Esophagus muscularis mucosa (tissue), 4 donors: ENCODE measurements at regions not wholly inside any gene's neighbourhood (a gene's known extent, or its start where the extent isn't known, plus 50 kb on each side); places are given as distances from the start of the nearest gene placed in this dataset.

Experiments used
- DNase-seq: peaks from one replicate; pipeline ENCODE4 v3.0.0-alpha.2; 2017; ENCODE audit errors: extremely low spot score
- H3K27ac ChIP-seq, 4 donors: fragments of 200-600 bp; sonication (generic); replicated peaks in 1 of 4; 1 replicate in 3 of 4; 2 replicates in 1 of 4; pipeline ENCODE4 v1.5.1; 2016 to 2019; ENCODE audit warnings: mild to moderate bottlenecking in 1 of 4
- H3K27me3 ChIP-seq, 4 donors: fragments of 200-600 bp; sonication (generic); one replicate each; pipeline versions ENCODE4 v1.5.1 to v1.6.0; 2016 to 2019
- H3K36me3 ChIP-seq, 4 donors: fragments of 200-600 bp; sonication (generic); one replicate each; pipeline ENCODE4 v1.5.1; 2016 to 2019
- H3K4me1 ChIP-seq, 4 donors: fragments of 200-600 bp; sonication (generic); one replicate each; pipeline ENCODE4 v1.5.1; 2016 to 2019
- H3K4me3 ChIP-seq, 4 donors: fragments of 200-600 bp; sonication (generic); 1 replicate in 2 of 4; 2 replicates in 2 of 4; pipeline ENCODE4 v1.5.1; 2016 to 2019; ENCODE audit warnings: mild to moderate bottlenecking in 4 of 4, moderate library complexity in 1 of 4
- H3K9me3 ChIP-seq, 4 donors: fragments of 200-600 bp; sonication (generic); 1 replicate in 3 of 4; 2 replicates in 1 of 4; pipeline ENCODE4 v1.5.1; 2016 to 2019
- CTCF ChIP-seq, 3 experiments: fragments of 200-600 bp in 2 of 3; fragments of 450-650 bp in 1 of 3; sonication (generic) in 2 of 3; IDR thresholded peaks; one replicate each; pipeline ENCODE4 v1.5.1; 2017 to 2019; ENCODE audit warnings: antibody characterized with exemption in 3 of 3, mild to moderate bottlenecking in 2 of 3, moderate library complexity in 1 of 3
- EP300 ChIP-seq: sonication (generic); formaldehyde crosslinking; IDR thresholded peaks from one replicate; pipeline ENCODE4 v1.6.1; 2017; ENCODE audit warnings: antibody characterized with exemption
- POLR2A ChIP-seq: fragments of 450-650 bp; IDR thresholded peaks from one replicate; pipeline ENCODE4 v1.6.1; 2017; ENCODE audit warnings: antibody characterized with exemption, moderate library complexity, mild to moderate bottlenecking, low read depth
- POLR2AphosphoS5 ChIP-seq, 2 donors: sonication (generic); formaldehyde crosslinking; IDR thresholded peaks; one replicate each; pipeline ENCODE4 v1.6.1; 2017; ENCODE audit warnings: antibody characterized with exemption in 2 of 2
- WGBS: methylation state at CpG from one replicate; pipeline ENCODE4 v1.1.5; 2018; 5-methylcytosine and 5-hydroxymethylcytosine counted together
- intact Hi-C: fragments of 100-400 bp; cut with DNase I; formaldehyde crosslinking; loops from one replicate; pipeline ENCODE4 v1.15.1; 2023

- no peak overlapping the region for H3K27ac ChIP-seq
- intact Hi-C loops, result no loop called here
- no peak for DNase-seq
- WGBS, result 15% methylated on average over 1 of the region's 1 CpG
- TF ChIP-seq EP300, result no peak
- TF ChIP-seq POLR2AphosphoS5 (IDR thresholded peaks at IDR 0.05), result no peak
- TF ChIP-seq CTCF (IDR thresholded peaks at IDR 0.05), result no peak
- no peak for TF ChIP-seq POLR2A
- H3K36me3 ChIP-seq, result no peaks in the 10 kb centered on the region
- H3K27me3 ChIP-seq, result no peaks in the 10 kb centered on the region
- H3K4me1 ChIP-seq, result no peaks in the 10 kb centered on the region
- no peak overlapping the region for H3K4me3 ChIP-seq
- H3K9me3 ChIP-seq, result no peaks in the 10 kb centered on the region
These were observed 816.4 kb upstream of the FBXO33 start for GRCh38 chr14:40248671-40249070.

GRCh38 chr14:40240245-40240859 is 808.1 kb upstream of the FBXO33 start:
- intact Hi-C loops, result no loop called here
- 91% methylated on average over 3 of the region's 3 CpGs for WGBS
- Histone ChIP-seq H3K36me3 (no peaks in the 10 kb centered on the region), H3K9me3 (peaks cover 0 to 5% (median 0%) of the 10 kb centered on the region in 4 donors), H3K27me3 (no peaks in the 10 kb centered on the region), H3K27ac (no peak overlapping the region), H3K4me3 (no peak overlapping the region), H3K4me1 (no peaks in the 10 kb centered on the region)
- DNase-seq, result no peak
- TF ChIP-seq POLR2AphosphoS5 (IDR thresholded peaks at IDR 0.05) (no peak), EP300 (no peak), POLR2A (no peak), CTCF (IDR thresholded peaks at IDR 0.05) (no peak)

- Histone ChIP-seq H3K4me3 (no peak overlapping the region), H3K9me3 (peaks cover 0 to 12% (median 0%) of the 10 kb centered on the region in 4 donors), H3K27me3 (no peaks in the 10 kb centered on the region), H3K4me1 (no peaks in the 10 kb centered on the region), H3K27ac (no peak overlapping the region), H3K36me3 (no peaks in the 10 kb centered on the region)
- intact Hi-C loops, result no loop called here
- TF ChIP-seq POLR2A (no peak), POLR2AphosphoS5 (IDR thresholded peaks at IDR 0.05) (no peak), EP300 (no peak), CTCF (IDR thresholded peaks at IDR 0.05) (no peak)
- 71% methylated on average over 2 of the region's 2 CpGs for WGBS
- DNase-seq, result no peak
These were observed 800.1 kb upstream of the FBXO33 start for GRCh38 chr14:40232302-40232701.

GRCh38 chr14:40229676-40230075 is 797.4 kb upstream of the FBXO33 start:
- 46% methylated on average over 1 of the region's 1 CpG for WGBS
- intact Hi-C loops, result no loop called here

More at GRCh38 chr14:40229676-40230075, 797.4 kb upstream of the FBXO33 start:
- no peaks in the 10 kb centered on the region for H3K4me1 ChIP-seq
- peaks cover 0 to 1% (median 0%) of the 10 kb centered on the region in 4 donors for H3K9me3 ChIP-seq
- no peak for DNase-seq
- TF ChIP-seq EP300 (no peak), POLR2A (no peak), POLR2AphosphoS5 (IDR thresholded peaks at IDR 0.05) (no peak), CTCF (IDR thresholded peaks at IDR 0.05) (no peak)
- no peaks in the 10 kb centered on the region for H3K36me3 ChIP-seq
- no peak overlapping the region for H3K27ac ChIP-seq
- no peaks in the 10 kb centered on the region for H3K27me3 ChIP-seq
- H3K4me3 ChIP-seq, result no peak overlapping the region
